Right lobe of liver (tissue), 6 donors: ENCODE measurements at regions not wholly inside any gene's neighbourhood (a gene's known extent, or its start where the extent isn't known, plus 50 kb on each side); places are given as distances from the start of the nearest gene placed in this dataset.
A peak's percentile ranks its signal among the peaks of the same experiment; 100 is the strongest.

Experiments used
- ATAC-seq, 4 donors: fragments of 200-7000 bp; cut with Tn5 transposase; one replicate each; pipeline ENCODE4 v1.9.1; 2020; ENCODE audit warnings: mild to moderate bottlenecking in 4 of 4, moderate library complexity in 4 of 4
- DNase-seq, 3 donors: peaks; one replicate each; pipeline ENCODE4 v3.0.0-alpha.2; 2020
- H3K27ac ChIP-seq, 3 donors: fragments of 200-600 bp; one replicate each; pipeline ENCODE4 v1.8.0; 2022
- H3K27me3 ChIP-seq, 2 donors: fragments of 200-600 bp; one replicate each; pipeline ENCODE4 v1.8.0; 2022
- H3K36me3 ChIP-seq, 4 donors: fragments of 200-600 bp; sonication (generic) in 1 of 4; one replicate each; pipeline versions ENCODE4 v1.5.1 to v1.8.0; 2017 to 2022; ENCODE audit warnings: control low read depth in 1 of 4
- H3K4me1 ChIP-seq, 4 donors: fragments of 200-600 bp; sonication (generic) in 1 of 4; one replicate each; pipeline versions ENCODE4 v1.5.1 to v1.8.0; 2017 to 2022; ENCODE audit warnings: control low read depth in 1 of 4
- H3K4me3 ChIP-seq, 3 donors: fragments of 200-600 bp; one replicate each; pipeline ENCODE4 v1.8.0; 2022
- H3K9me3 ChIP-seq, 4 donors: fragments of 200-600 bp; sonication (generic) in 1 of 4; one replicate each; pipeline versions ENCODE4 v1.5.1 to v1.8.0; 2017 to 2022; ENCODE audit warnings: control low read depth in 1 of 4
- POLR2A ChIP-seq: fragments of 450-650 bp; IDR thresholded peaks from one replicate; pipeline ENCODE4 v1.6.1; 2017; ENCODE audit warnings: antibody characterized with exemption, mild to moderate bottlenecking
- WGBS: methylation state at CpG from one replicate; pipeline ENCODE4 v1.1.6; 2018; ENCODE audit warnings: low coverage, low lambda C conversion rate; ENCODE audit not compliant: insufficient coverage; ENCODE audit errors: missing lambda C conversion rate; 5-methylcytosine and 5-hydroxymethylcytosine counted together
- intact Hi-C, 2 donors: fragments of 100-400 bp; cut with DNase I; formaldehyde crosslinking; loops; one replicate each; pipeline versions ENCODE4 v1.11.2 to v1.14.1; 2022
- TF ChIP-seq, protein P1 (sequence below), 4 donors: fragments of 200-600 bp in 3 of 4; fragments of 450-650 bp in 1 of 4; IDR thresholded peaks; one replicate each; pipeline versions ENCODE4 v1.5.1 to v1.8.0; 2016 to 2022; ENCODE audit warnings: antibody characterized with exemption in 4 of 4, mild to moderate bottlenecking in 2 of 4
- donor health status: DM: no; HTN: yes; CAD: no.
- donor health status: DM: no; HTN: no; CAD: no.
- donor health status: DM: no; HTN: no; CAD: no.
- donor health status: DM: no; HTN: yes; CAD: no.
- donor health status: DM: no; HTN: yes; CAD: no.

DNA sequence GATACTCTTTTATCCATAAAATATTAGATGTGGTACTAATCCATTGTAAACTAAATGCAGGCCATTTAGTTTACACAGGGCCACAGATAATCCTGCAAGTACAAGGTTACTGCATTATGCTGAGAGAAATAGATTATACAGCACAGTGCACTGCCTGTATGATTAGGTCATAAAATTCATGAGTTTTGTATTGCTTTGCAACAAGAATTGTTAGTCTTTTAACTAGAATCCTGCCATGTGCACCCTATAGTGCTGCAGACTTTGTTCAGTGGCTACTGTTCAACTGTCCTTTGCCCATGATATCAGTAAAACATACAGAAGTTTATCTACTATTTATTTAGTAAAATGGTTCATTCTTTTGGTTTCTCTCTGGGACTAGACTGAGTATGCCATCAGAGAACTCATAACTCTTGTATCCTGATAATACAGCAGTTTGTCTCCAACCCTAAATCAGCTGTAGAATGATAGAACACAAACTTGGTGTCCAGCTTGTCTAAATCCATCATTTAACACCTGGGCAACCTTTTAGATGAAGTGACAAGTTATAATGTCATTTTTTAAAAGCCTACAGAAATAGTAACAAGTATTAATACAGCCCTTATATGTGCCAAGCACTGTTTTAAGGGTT lies 291.2 kb downstream of the TMEM167A start:
- intact Hi-C loops = no loop called here
- TF ChIP-seq, protein P1, sequence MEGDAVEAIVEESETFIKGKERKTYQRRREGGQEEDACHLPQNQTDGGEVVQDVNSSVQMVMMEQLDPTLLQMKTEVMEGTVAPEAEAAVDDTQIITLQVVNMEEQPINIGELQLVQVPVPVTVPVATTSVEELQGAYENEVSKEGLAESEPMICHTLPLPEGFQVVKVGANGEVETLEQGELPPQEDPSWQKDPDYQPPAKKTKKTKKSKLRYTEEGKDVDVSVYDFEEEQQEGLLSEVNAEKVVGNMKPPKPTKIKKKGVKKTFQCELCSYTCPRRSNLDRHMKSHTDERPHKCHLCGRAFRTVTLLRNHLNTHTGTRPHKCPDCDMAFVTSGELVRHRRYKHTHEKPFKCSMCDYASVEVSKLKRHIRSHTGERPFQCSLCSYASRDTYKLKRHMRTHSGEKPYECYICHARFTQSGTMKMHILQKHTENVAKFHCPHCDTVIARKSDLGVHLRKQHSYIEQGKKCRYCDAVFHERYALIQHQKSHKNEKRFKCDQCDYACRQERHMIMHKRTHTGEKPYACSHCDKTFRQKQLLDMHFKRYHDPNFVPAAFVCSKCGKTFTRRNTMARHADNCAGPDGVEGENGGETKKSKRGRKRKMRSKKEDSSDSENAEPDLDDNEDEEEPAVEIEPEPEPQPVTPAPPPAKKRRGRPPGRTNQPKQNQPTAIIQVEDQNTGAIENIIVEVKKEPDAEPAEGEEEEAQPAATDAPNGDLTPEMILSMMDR (IDR thresholded peaks at IDR 0.05) = no peak
- no peak for TF ChIP-seq POLR2A
- H3K9me3 ChIP-seq = no peaks in the 10 kb centered on the region
- DNase-seq = no peak
- H3K27ac ChIP-seq = no peak overlapping the region
- no peaks in the 10 kb centered on the region for H3K27me3 ChIP-seq
- H3K36me3 ChIP-seq = no peaks in the 10 kb centered on the region
- no peak overlapping the region for H3K4me3 ChIP-seq
- peak; percentile 88 to 97 (median 94) for ATAC-seq
- H3K4me1 ChIP-seq = peaks cover 0 to 12% (median 0%) of the 10 kb centered on the region in 4 donors

DNA sequence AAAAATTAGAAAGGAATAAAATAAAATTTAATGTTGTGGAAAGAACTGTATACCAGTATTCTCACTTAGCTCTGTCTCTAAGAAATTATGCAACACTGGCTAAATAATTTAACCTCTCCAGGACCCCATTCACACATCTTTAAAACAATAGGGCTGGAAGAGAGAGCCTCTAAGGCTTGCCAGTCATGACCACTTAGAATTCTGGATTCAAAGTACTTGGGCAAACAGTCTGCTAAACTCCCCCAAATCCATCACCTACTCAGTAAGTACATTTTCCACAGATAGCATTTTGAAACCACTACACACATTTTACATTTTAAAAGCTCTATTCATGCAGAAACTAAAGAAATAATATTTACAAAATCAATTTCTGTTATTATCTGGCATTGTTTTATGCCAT lies 291.7 kb downstream of the TMEM167A start:
- TF ChIP-seq, protein P1 (IDR thresholded peaks at IDR 0.05) = no peak
- TF ChIP-seq POLR2A = no peak
- H3K4me1 ChIP-seq = peaks cover 0 to 12% (median 0%) of the 10 kb centered on the region in 4 donors
- H3K9me3 ChIP-seq = no peaks in the 10 kb centered on the region
- ATAC-seq (peak in 1 of 4 donors; percentile 14), DNase-seq (no peak)
- no peak overlapping the region for H3K27ac ChIP-seq
- intact Hi-C loops = no loop called here
- H3K36me3 ChIP-seq = no peaks in the 10 kb centered on the region
- H3K4me3 ChIP-seq = no peak overlapping the region
- no peaks in the 10 kb centered on the region for H3K27me3 ChIP-seq

DNA sequence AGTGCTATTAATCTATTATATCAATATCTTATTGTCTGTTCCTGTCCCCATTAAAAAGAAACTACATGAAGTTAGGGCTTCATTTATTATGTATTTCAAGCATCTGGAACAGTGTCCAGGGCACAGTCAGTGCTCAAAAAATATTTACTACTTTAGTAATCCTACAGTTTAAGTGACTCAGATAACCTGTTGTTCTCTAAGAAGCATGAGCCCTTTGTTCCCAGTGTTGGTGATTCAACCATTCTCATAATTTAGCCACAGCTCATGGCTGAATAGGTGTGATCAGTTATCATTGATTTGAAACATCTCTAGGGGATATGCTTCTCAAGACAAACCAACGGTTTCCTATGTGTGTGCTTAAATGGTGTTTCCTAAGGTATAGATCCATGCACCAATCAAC lies 292.7 kb downstream of the TMEM167A start:
- DNase-seq (no peak), ATAC-seq (no peak)
- TF ChIP-seq POLR2A = no peak
- TF ChIP-seq, protein P1 (IDR thresholded peaks at IDR 0.05) = no peak
- no peak overlapping the region for H3K27ac ChIP-seq
- no peaks in the 10 kb centered on the region for H3K9me3 ChIP-seq
- no CpG with 5 or more reads among the region's 1 CpG for WGBS
- intact Hi-C loops = no loop called here
- no peak overlapping the region for H3K4me3 ChIP-seq
- H3K4me1 ChIP-seq = peaks cover 0 to 12% (median 0%) of the 10 kb centered on the region in 4 donors
- no peaks in the 10 kb centered on the region for H3K36me3 ChIP-seq
- no peaks in the 10 kb centered on the region for H3K27me3 ChIP-seq

DNA sequence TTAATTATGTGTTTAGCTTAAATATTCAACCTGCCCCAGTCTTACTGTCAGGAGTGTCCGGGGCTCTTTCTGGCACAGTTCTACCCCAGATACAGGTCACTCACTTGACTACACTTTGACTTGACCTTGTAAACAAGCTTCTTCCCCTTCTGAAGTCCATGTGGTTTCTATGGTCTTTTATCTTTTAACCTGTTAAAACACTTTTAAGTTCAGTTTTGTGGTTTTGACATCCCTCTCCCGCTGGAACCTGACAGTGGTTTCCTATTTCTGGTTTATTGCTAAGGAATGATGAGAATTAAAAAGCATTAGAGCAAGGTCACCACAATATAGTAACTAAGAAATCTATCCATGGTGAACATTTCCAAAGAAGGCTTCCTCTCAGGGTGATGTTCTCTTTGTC lies 300.1 kb downstream of the TMEM167A start:
- Histone ChIP-seq H3K4me1 (no peaks in the 10 kb centered on the region), H3K4me3 (no peak overlapping the region), H3K9me3 (no peaks in the 10 kb centered on the region), H3K27me3 (no peaks in the 10 kb centered on the region), H3K36me3 (no peaks in the 10 kb centered on the region), H3K27ac (no peak overlapping the region)
- 34% methylated on average over 2 of the region's 2 CpGs for WGBS
- ATAC-seq (no peak), DNase-seq (no peak)
- TF ChIP-seq, protein P1 (IDR thresholded peaks at IDR 0.05) = no peak
- no peak for TF ChIP-seq POLR2A
- intact Hi-C loops = no loop called here

DNA sequence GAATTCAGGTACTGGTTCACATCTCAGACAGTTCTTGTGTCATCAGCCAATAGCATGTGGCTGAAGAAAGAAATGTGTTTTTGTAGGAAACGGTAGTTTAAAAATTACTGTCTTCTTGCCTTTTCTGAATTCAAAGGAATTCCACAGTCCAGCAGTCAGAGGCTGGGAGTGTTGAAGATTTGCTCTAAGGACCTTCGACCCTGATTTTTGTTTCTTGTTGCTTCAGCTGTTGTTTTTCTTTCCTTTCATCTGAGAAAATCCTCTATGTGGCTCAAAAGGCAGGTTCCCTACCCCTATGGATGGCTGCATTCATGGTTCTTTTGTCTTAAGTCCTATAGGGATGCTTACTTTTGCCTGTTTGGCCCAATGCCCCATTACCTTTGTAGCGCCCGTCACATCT lies 304.9 kb downstream of the TMEM167A start:
- TF ChIP-seq POLR2A = no peak
- TF ChIP-seq, protein P1 (IDR thresholded peaks at IDR 0.05) = no peak
- no peaks in the 10 kb centered on the region for H3K27me3 ChIP-seq
- ATAC-seq (no peak), DNase-seq (no peak)
- H3K36me3 ChIP-seq = no peaks in the 10 kb centered on the region
- no peak overlapping the region for H3K27ac ChIP-seq
- H3K4me3 ChIP-seq = no peak overlapping the region
- WGBS = 90% methylated on average over 4 of the region's 4 CpGs
- H3K4me1 ChIP-seq = no peaks in the 10 kb centered on the region
- intact Hi-C loops = no loop called here
- no peaks in the 10 kb centered on the region for H3K9me3 ChIP-seq
